H1 (cell line): ENCODE measurements at regions not wholly inside any gene's neighbourhood (a gene's known extent, or its start where the extent isn't known, plus 50 kb on each side); places are given as distances from the start of the nearest gene placed in this dataset.

Experiments used
- CREB1 ChIP-seq: IDR thresholded peaks from 2 replicates; pipeline ENCODE4 v1.6.1; 2012; ENCODE audit warnings: inconsistent platforms
- JUND ChIP-seq: IDR thresholded peaks from 2 replicates; pipeline ENCODE4 v1.6.1; 2011; ENCODE audit warnings: mild to moderate bottlenecking, improper control_type of control experiment, low read length
- KDM1A ChIP-seq: fragments of 200-600, 300-600 bp; sonication (generic); IDR thresholded peaks from 2 replicates; pipeline ENCODE4 v1.7.1; 2016; ENCODE audit warnings: mild to moderate bottlenecking, low read length, borderline replicate concordance
- PHF8 ChIP-seq: fragments of 200-600 bp; sonication (generic); conservative IDR thresholded peaks from 2 replicates; pipeline ENCODE4 v1.7.1; 2012; ENCODE audit warnings: low read depth, mild to moderate bottlenecking, inconsistent platforms, low read length, moderate library complexity
- POLR2A ChIP-seq, 2 experiments: IDR thresholded peaks; 1 replicate in 1 of 2; 2 replicates in 1 of 2; pipeline ENCODE4 v1.6.1; 2011; ENCODE audit warnings: low read depth in 2 of 2, low read length in 2 of 2, mild to moderate bottlenecking in 2 of 2; ENCODE audit errors: control extremely low read depth in 1 of 2
- POLR2AphosphoS5 ChIP-seq: IDR thresholded peaks from 2 replicates; pipeline ENCODE4 v1.6.1; 2011; ENCODE audit warnings: low read depth, low read length
- RBBP5 ChIP-seq: IDR thresholded peaks from 2 replicates; pipeline ENCODE4 v1.7.1; 2012; ENCODE audit warnings: low read depth, mild to moderate bottlenecking, inconsistent platforms, low read length, moderate library complexity, borderline replicate concordance
- RNF2 ChIP-seq: fragments of 200-900, 300-1000 bp; sonication (generic); IDR thresholded peaks from 2 replicates; pipeline ENCODE4 v1.7.1; 2016; ENCODE audit warnings: borderline replicate concordance, low read depth, mild to moderate bottlenecking, antibody characterized with exemption, low read length; ENCODE audit not compliant: poor library complexity, severe bottlenecking; ENCODE audit errors: missing control alignments
- SRF ChIP-seq: IDR thresholded peaks from 2 replicates; pipeline ENCODE4 v1.6.1; 2011; ENCODE audit warnings: mild to moderate bottlenecking, low read depth, low read length, moderate library complexity
- TAF1 ChIP-seq: IDR thresholded peaks from 2 replicates; pipeline ENCODE4 v1.6.1; 2011; ENCODE audit warnings: mild to moderate bottlenecking, low read depth, low read length
- TF ChIP-seq, protein P1 (sequence below), 3 experiments: IDR thresholded peaks; 1 replicate in 2 of 3; 2 replicates in 1 of 3; pipeline versions ENCODE4 v1.5.1 to v1.6.1; 2011; ENCODE audit warnings: low read length in 3 of 3, mild to moderate bottlenecking in 3 of 3, inconsistent platforms in 2 of 3, low read depth in 1 of 3, moderate library complexity in 1 of 3; ENCODE audit not compliant: insufficient read depth in 1 of 3; ENCODE audit errors: control extremely low read depth in 1 of 3
- TF ChIP-seq, protein P2 (sequence below): IDR thresholded peaks from 2 replicates; pipeline ENCODE4 v1.6.1; 2012; ENCODE audit warnings: low read length, inconsistent platforms

DNA sequence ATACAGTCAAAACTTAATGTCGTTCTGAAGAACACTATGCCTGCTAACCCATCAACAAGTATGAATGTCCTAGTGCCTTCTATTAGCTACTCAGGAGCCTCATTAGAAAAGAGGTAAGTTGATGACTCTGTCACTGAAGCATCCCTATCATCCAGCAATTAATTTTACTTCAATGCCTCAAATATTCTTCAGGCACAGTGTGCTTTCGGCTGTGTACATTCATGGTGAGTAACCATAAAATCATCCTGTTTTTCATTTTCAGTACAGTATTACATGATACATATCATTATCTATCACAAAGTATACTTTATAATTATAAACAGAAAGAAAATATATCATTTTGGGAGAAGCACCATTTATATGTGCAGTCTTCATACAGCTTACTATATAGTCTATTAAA is 495.5 kb upstream of the ZWINT start:
- TF ChIP-seq JUND (no peak), TAF1 (no peak), RNF2 (no peak), PHF8 (no peak), CREB1 (no peak), POLR2AphosphoS5 (no peak), POLR2A (IDR thresholded peaks at IDR 0.05; ENCODE audit: control extremely low read depth in 1 of 2, low read depth in 2 of 2, low read length in 2 of 2) (no peak), KDM1A (no peak), SRF (no peak), RBBP5 (no peak)
- TF ChIP-seq, protein P1, sequence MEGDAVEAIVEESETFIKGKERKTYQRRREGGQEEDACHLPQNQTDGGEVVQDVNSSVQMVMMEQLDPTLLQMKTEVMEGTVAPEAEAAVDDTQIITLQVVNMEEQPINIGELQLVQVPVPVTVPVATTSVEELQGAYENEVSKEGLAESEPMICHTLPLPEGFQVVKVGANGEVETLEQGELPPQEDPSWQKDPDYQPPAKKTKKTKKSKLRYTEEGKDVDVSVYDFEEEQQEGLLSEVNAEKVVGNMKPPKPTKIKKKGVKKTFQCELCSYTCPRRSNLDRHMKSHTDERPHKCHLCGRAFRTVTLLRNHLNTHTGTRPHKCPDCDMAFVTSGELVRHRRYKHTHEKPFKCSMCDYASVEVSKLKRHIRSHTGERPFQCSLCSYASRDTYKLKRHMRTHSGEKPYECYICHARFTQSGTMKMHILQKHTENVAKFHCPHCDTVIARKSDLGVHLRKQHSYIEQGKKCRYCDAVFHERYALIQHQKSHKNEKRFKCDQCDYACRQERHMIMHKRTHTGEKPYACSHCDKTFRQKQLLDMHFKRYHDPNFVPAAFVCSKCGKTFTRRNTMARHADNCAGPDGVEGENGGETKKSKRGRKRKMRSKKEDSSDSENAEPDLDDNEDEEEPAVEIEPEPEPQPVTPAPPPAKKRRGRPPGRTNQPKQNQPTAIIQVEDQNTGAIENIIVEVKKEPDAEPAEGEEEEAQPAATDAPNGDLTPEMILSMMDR (IDR thresholded peaks at IDR 0.05; ENCODE audit: control extremely low read depth in 1 of 3, insufficient read depth in 1 of 3, low read depth in 1 of 3, low read length in 3 of 3): no peak
- TF ChIP-seq, protein P2, sequence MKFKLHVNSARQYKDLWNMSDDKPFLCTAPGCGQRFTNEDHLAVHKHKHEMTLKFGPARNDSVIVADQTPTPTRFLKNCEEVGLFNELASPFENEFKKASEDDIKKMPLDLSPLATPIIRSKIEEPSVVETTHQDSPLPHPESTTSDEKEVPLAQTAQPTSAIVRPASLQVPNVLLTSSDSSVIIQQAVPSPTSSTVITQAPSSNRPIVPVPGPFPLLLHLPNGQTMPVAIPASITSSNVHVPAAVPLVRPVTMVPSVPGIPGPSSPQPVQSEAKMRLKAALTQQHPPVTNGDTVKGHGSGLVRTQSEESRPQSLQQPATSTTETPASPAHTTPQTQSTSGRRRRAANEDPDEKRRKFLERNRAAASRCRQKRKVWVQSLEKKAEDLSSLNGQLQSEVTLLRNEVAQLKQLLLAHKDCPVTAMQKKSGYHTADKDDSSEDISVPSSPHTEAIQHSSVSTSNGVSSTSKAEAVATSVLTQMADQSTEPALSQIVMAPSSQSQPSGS: no peak
